ENCODE measurements at regions not wholly inside any gene's neighbourhood (a gene's known extent, or its start where the extent isn't known, plus 50 kb on each side); places are given as distances from the start of the nearest gene placed in this dataset.

GRCh38 chr2:71992036-71992435, 155.6 kb downstream of the CYP26B1 start:
- TF ChIP-seq GATA2 (IDR thresholded peaks at IDR 0.05; ENCODE audit: low read depth, low read length) = no peak
- no peak for TF ChIP-seq GATA3 (IDR thresholded peaks at IDR 0.05; ENCODE audit: low read depth, low read length)
